ENCODE measurements at regions not wholly inside any gene's neighbourhood (a gene's known extent, or its start where the extent isn't known, plus 50 kb on each side); places are given as distances from the start of the nearest gene placed in this dataset.
"Not testable (repeated sequence)": the region's sequence is repeated elsewhere in the genome, so short reads cannot be mapped to it uniquely, and the experiment has no call there.

GRCh38 chr6:14398953-14399352 is 281.4 kb downstream of the CD83 start:
- FAIRE-seq: no peak

GRCh38 chr6:14399635-14400034 is 282.1 kb downstream of the CD83 start:
- FAIRE-seq: no peak

- no peak for FAIRE-seq
Observed at GRCh38 chr6:14401246-14401645, 283.7 kb downstream of the CD83 start.

GRCh38 chr6:14406614-14407331 is 289.2 kb downstream of the CD83 start:
- FAIRE-seq: no peak

- FAIRE-seq: no peak
Observed at GRCh38 chr6:14408446-14408845, 290.9 kb downstream of the CD83 start.

- FAIRE-seq: no peak
Observed at GRCh38 chr6:14412026-14412425, 294.5 kb downstream of the CD83 start.

GRCh38 chr6:14415452-14415851 is 297.9 kb downstream of the CD83 start:
- FAIRE-seq: no peak

- no peak for FAIRE-seq
Observed at GRCh38 chr6:14417377-14417776, 299.8 kb downstream of the CD83 start.

- FAIRE-seq: not testable (repeated sequence)
Observed at GRCh38 chr6:14419224-14419623, 301.7 kb downstream of the CD83 start.

- no peak for FAIRE-seq
Observed at GRCh38 chr6:14422061-14422460, 304.5 kb downstream of the CD83 start.

GRCh38 chr6:14422917-14423316 is 305.3 kb downstream of the CD83 start:
- no peak for FAIRE-seq

GRCh38 chr6:14423330-14423729 is 305.8 kb downstream of the CD83 start:
- no peak for FAIRE-seq

GRCh38 chr6:14423955-14424354 is 306.4 kb downstream of the CD83 start:
- FAIRE-seq: no peak

- no peak for FAIRE-seq
Observed at GRCh38 chr6:14425805-14426204, 308.2 kb downstream of the CD83 start.

- no peak for FAIRE-seq
Observed at GRCh38 chr6:14426281-14426680, 308.7 kb downstream of the CD83 start.

GRCh38 chr6:14428269-14428668 is 310.7 kb downstream of the CD83 start:
- FAIRE-seq: no peak

GRCh38 chr6:14429396-14429795 is 311.8 kb downstream of the CD83 start:
- no peak for FAIRE-seq

- no peak for FAIRE-seq
Observed at GRCh38 chr6:14430218-14430617, 312.6 kb downstream of the CD83 start.

GRCh38 chr6:14431385-14432330 is 314.1 kb downstream of the CD83 start:
- FAIRE-seq: no peak

- FAIRE-seq: no peak
Observed at GRCh38 chr6:14434916-14435690, 317.5 kb downstream of the CD83 start.

GRCh38 chr6:14436592-14437132 is 319.1 kb downstream of the CD83 start:
- FAIRE-seq: no peak

- FAIRE-seq: no peak
Observed at GRCh38 chr6:14439419-14439818, 321.8 kb downstream of the CD83 start.
